Caki2 (cell line): ENCODE measurements at regions not wholly inside any gene's neighbourhood (a gene's known extent, or its start where the extent isn't known, plus 50 kb on each side); places are given as distances from the start of the nearest gene placed in this dataset.
"Not testable (repeated sequence)": the region's sequence is repeated elsewhere in the genome, so short reads cannot be mapped to it uniquely, and the experiment has no call there.

Experiments used
- DNase-seq: peaks from one replicate; pipeline ENCODE4 v3.0.0-alpha.2; 2015; ENCODE audit warnings: low read depth
- in situ Hi-C: cut with HindIII; loops from 2 replicates; pipeline ENCODE4 v1.10.0; 2016; ENCODE audit warnings: low sequenced_read_pairs, low pct_unique_long_range_greater_than_20kb, mixed read lengths

GRCh38 chr4:4952273-4952672, 67.0 kb downstream of the CYTL1 start:
- in situ Hi-C loops = no loop called here
- DNase-seq = no peak

- DNase-seq, in situ Hi-C loops: not testable (repeated sequence)
Observed at GRCh38 chr4:4959344-4960074, 59.7 kb downstream of the CYTL1 start.

- in situ Hi-C loops = no loop called here
- DNase-seq = peak; percentile 7
Observed at GRCh38 chr4:4960574-4960973, 58.7 kb downstream of the CYTL1 start.

GRCh38 chr4:4961936-4962335, 57.3 kb downstream of the CYTL1 start:
- in situ Hi-C loops = no loop called here
- no peak for DNase-seq

GRCh38 chr4:4962928-4963327, 56.3 kb downstream of the CYTL1 start:
- DNase-seq = no peak
- in situ Hi-C loops = no loop called here
